ENCODE measurements at regions not wholly inside any gene's neighbourhood (a gene's known extent, or its start where the extent isn't known, plus 50 kb on each side); places are given as distances from the start of the nearest gene placed in this dataset.

- no peak for TF ChIP-seq CTCF (IDR thresholded peaks at IDR 0.05; ENCODE audit: extremely low read depth, low read depth, low read length)
- no peaks in the 10 kb centered on the region for H3K4me1 ChIP-seq (ENCODE audit: insufficient read depth, low read length)
- peaks cover 18% of the 10 kb centered on the region for H3K27me3 ChIP-seq (ENCODE audit: insufficient read depth, low read length)
- no peaks in the 10 kb centered on the region for H3K79me2 ChIP-seq (ENCODE audit: insufficient read depth, low read length)
- no peaks in the 10 kb centered on the region for H3K9me3 ChIP-seq (ENCODE audit: low read depth, low read length)
- H3K4me2 ChIP-seq (ENCODE audit: insufficient read depth, low read length), result no peak overlapping the region
- no peak overlapping the region for H3K27ac ChIP-seq (ENCODE audit: low read depth, low read length)
- H2AFZ ChIP-seq (ENCODE audit: low read length), result no peak overlapping the region
- no peak for DNase-seq (ENCODE audit: insufficient read length, low spot score, missing footprints)
- H3K4me3 ChIP-seq (ENCODE audit: insufficient read depth, low read length), result no peak overlapping the region
- no peaks in the 10 kb centered on the region for H4K20me1 ChIP-seq (ENCODE audit: insufficient read depth, low read length)
- H3K36me3 ChIP-seq (ENCODE audit: insufficient read depth, low read length), result no peaks in the 10 kb centered on the region
Observed at GRCh38 chr3:69542089-69542804, 156.4 kb upstream of the FRMD4B start.

- no peak for TF ChIP-seq CTCF (IDR thresholded peaks at IDR 0.05; ENCODE audit: extremely low read depth, low read depth, low read length)
Observed at GRCh38 chr3:69541711-69542088, 155.8 kb upstream of the FRMD4B start.

GRCh38 chr3:69540706-69541581, 155.1 kb upstream of the FRMD4B start:
- peaks cover 18% of the 10 kb centered on the region for H3K27me3 ChIP-seq (ENCODE audit: insufficient read depth, low read length)
- no peak overlapping the region for H3K4me2 ChIP-seq (ENCODE audit: insufficient read depth, low read length)
- H3K36me3 ChIP-seq (ENCODE audit: insufficient read depth, low read length), result no peaks in the 10 kb centered on the region
- H3K27ac ChIP-seq (ENCODE audit: low read depth, low read length), result no peak overlapping the region
- H4K20me1 ChIP-seq (ENCODE audit: insufficient read depth, low read length), result no peaks in the 10 kb centered on the region
- H2AFZ ChIP-seq (ENCODE audit: low read length), result no peak overlapping the region
- DNase-seq (ENCODE audit: insufficient read length, low spot score, missing footprints), result no peak
- no peaks in the 10 kb centered on the region for H3K9me3 ChIP-seq (ENCODE audit: low read depth, low read length)
- no peak overlapping the region for H3K4me3 ChIP-seq (ENCODE audit: insufficient read depth, low read length)
- no peaks in the 10 kb centered on the region for H3K79me2 ChIP-seq (ENCODE audit: insufficient read depth, low read length)
- no peak for TF ChIP-seq CTCF (IDR thresholded peaks at IDR 0.05; ENCODE audit: extremely low read depth, low read depth, low read length)
- H3K4me1 ChIP-seq (ENCODE audit: insufficient read depth, low read length), result no peaks in the 10 kb centered on the region

More at GRCh38 chr3:69541711-69542088, 155.8 kb upstream of the FRMD4B start:
- Histone ChIP-seq H3K9me3 (ENCODE audit: low read depth, low read length) (no peaks in the 10 kb centered on the region), H3K79me2 (ENCODE audit: insufficient read depth, low read length) (no peaks in the 10 kb centered on the region), H3K4me3 (ENCODE audit: insufficient read depth, low read length) (no peak overlapping the region), H3K36me3 (ENCODE audit: insufficient read depth, low read length) (no peaks in the 10 kb centered on the region), H3K27ac (ENCODE audit: low read depth, low read length) (no peak overlapping the region), H3K27me3 (ENCODE audit: insufficient read depth, low read length) (peaks cover 18% of the 10 kb centered on the region), H3K4me2 (ENCODE audit: insufficient read depth, low read length) (no peak overlapping the region), H4K20me1 (ENCODE audit: insufficient read depth, low read length) (no peaks in the 10 kb centered on the region), H3K4me1 (ENCODE audit: insufficient read depth, low read length) (no peaks in the 10 kb centered on the region), H2AFZ (ENCODE audit: low read length) (no peak overlapping the region)
- no peak for DNase-seq (ENCODE audit: insufficient read length, low spot score, missing footprints)

- no peaks in the 10 kb centered on the region for H3K36me3 ChIP-seq (ENCODE audit: insufficient read depth, low read length)
- no peak overlapping the region for H3K27ac ChIP-seq (ENCODE audit: low read depth, low read length)
- H3K9me3 ChIP-seq (ENCODE audit: low read depth, low read length), result no peaks in the 10 kb centered on the region
- no peaks in the 10 kb centered on the region for H3K4me1 ChIP-seq (ENCODE audit: insufficient read depth, low read length)
- H3K27me3 ChIP-seq (ENCODE audit: insufficient read depth, low read length), result peaks cover 18% of the 10 kb centered on the region
- H3K4me3 ChIP-seq (ENCODE audit: insufficient read depth, low read length), result no peak overlapping the region
- no peak for TF ChIP-seq CTCF (IDR thresholded peaks at IDR 0.05; ENCODE audit: extremely low read depth, low read depth, low read length)
- no peaks in the 10 kb centered on the region for H4K20me1 ChIP-seq (ENCODE audit: insufficient read depth, low read length)
- no peak overlapping the region for H2AFZ ChIP-seq (ENCODE audit: low read length)
- H3K79me2 ChIP-seq (ENCODE audit: insufficient read depth, low read length), result no peaks in the 10 kb centered on the region
- no peak overlapping the region for H3K4me2 ChIP-seq (ENCODE audit: insufficient read depth, low read length)
- DNase-seq (ENCODE audit: insufficient read length, low spot score, missing footprints), result no peak
Observed at GRCh38 chr3:69539134-69539533, 153.2 kb upstream of the FRMD4B start.

Measured in osteoblast (primary cell).